ENCODE measurements at regions not wholly inside any gene's neighbourhood (a gene's known extent, or its start where the extent isn't known, plus 50 kb on each side); places are given as distances from the start of the nearest gene placed in this dataset.

DNA sequence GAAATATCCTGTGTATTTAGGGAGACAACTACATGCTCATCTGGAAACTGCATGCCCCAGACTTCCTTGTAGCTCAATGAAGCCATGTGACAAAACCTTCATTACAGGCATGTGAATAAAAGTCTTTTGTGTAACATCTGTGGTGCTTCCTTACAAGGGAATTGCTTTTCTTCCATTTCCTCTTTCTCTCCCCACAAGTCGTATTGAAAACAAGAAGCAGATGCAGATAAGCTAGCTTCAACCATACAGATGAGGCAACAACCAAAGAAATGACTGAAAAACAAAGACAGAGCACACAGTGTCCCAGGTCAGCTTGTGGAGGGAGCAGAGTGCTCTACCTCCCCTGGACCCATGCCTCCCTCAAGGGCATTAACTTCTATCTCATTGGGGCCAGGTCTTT lies 115.8 kb upstream of the INPP4B start:
- H3K27ac ChIP-seq: peak overlapping the region in 2 of 10 donors; percentile 7 to 51
- H3K36me3 ChIP-seq: no peaks in the 10 kb centered on the region
- DNase-seq: no peak
- TF ChIP-seq, protein P1, sequence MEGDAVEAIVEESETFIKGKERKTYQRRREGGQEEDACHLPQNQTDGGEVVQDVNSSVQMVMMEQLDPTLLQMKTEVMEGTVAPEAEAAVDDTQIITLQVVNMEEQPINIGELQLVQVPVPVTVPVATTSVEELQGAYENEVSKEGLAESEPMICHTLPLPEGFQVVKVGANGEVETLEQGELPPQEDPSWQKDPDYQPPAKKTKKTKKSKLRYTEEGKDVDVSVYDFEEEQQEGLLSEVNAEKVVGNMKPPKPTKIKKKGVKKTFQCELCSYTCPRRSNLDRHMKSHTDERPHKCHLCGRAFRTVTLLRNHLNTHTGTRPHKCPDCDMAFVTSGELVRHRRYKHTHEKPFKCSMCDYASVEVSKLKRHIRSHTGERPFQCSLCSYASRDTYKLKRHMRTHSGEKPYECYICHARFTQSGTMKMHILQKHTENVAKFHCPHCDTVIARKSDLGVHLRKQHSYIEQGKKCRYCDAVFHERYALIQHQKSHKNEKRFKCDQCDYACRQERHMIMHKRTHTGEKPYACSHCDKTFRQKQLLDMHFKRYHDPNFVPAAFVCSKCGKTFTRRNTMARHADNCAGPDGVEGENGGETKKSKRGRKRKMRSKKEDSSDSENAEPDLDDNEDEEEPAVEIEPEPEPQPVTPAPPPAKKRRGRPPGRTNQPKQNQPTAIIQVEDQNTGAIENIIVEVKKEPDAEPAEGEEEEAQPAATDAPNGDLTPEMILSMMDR (IDR thresholded peaks at IDR 0.05): no peak
- peak in 7 of 8 donors; percentile 33 to 95 (median 67) for ATAC-seq
- H3K9me3 ChIP-seq: no peaks in the 10 kb centered on the region
- intact Hi-C loops (cut with DNase I): no loop called here
- no peaks in the 10 kb centered on the region for H3K27me3 ChIP-seq
- H3K4me3 ChIP-seq: no peak overlapping the region
- 23 to 43% methylated on average over 1 of the region's 1 CpG for WGBS, 2 donors
- peaks cover 0 to 26% (median 20%) of the 10 kb centered on the region in 9 donors for H3K4me1 ChIP-seq

DNA sequence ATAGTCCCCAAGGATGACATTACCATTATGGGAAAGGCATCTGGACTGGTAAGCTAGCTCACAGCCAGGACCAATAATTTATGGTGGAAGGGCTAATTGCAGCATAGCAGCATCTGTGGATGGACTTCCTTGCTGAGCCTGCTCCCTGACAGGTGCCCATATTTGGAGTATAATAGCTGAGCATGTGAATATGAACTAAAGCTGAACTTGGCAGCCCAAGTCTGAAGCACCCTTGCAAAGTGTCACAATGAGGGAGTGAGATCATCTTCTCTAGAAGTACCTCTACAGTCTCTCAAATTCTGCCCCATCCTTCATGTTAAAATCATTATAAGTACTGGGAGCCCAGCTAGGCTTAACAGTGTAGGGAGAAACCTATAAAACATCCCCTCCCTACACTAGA lies 128.2 kb upstream of the INPP4B start:
- DNase-seq (no peak), ATAC-seq (peak in 3 of 8 donors; percentile 24 to 72 (median 62))
- no peaks in the 10 kb centered on the region for H3K4me1 ChIP-seq
- H3K27ac ChIP-seq: no peak overlapping the region
- intact Hi-C loops (cut with DNase I): no loop called here
- H3K4me3 ChIP-seq: no peak overlapping the region
- TF ChIP-seq, protein P1 (IDR thresholded peaks at IDR 0.05): no peak
- no peaks in the 10 kb centered on the region for H3K9me3 ChIP-seq
- H3K27me3 ChIP-seq: no peaks in the 10 kb centered on the region
- no peaks in the 10 kb centered on the region for H3K36me3 ChIP-seq

DNA sequence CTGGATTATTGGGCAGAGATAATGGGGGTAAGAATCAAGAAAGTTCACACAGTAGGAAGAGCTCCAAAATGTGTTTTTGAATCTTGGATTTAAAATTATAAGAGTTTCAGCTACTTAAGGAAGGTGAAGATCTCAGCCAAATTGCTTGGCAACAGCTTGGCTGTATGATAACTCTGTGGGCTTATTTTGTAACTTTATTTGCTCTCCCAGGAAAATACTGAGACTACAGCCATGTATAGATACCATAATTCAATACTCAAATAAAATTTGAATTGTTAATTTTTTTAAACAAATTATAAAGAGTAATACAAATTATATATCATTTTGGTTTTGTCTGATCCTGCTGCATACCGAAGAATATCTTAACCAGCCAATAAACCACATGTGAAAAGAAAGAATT lies 129.5 kb upstream of the INPP4B start:
- WGBS, 2 donors: 45 to 54% methylated on average over 1 of the region's 1 CpG

DNA sequence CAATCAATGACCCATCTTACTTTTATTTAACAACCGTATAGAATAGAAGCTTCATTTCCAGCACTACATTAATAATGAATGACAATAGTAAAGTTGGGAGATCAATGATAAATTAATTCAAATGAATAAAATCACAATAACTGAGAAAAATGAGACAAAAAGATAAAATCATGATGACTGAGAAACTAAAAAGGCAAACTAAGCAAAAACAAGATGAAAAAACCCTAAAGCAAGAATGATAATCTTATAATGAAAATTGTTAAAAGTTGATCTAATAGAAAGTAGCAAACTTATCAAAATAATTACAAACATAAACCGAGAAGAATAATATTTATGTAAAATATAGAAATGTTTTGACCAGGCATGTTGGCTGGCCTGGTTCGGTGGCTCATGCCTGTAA lies 130.4 kb upstream of the INPP4B start:
- no peaks in the 10 kb centered on the region for H3K9me3 ChIP-seq
- ATAC-seq (no peak), DNase-seq (no peak)
- TF ChIP-seq, protein P1 (IDR thresholded peaks at IDR 0.05): no peak
- 71 to 88% methylated on average over 3 of the region's 3 CpGs for WGBS, 2 donors
- no peaks in the 10 kb centered on the region for H3K36me3 ChIP-seq
- no peaks in the 10 kb centered on the region for H3K4me1 ChIP-seq
- intact Hi-C loops (cut with DNase I): no loop called here
- H3K27ac ChIP-seq: no peak overlapping the region
- no peak overlapping the region for H3K4me3 ChIP-seq
- no peaks in the 10 kb centered on the region for H3K27me3 ChIP-seq

More for the DNA sequence above, 129.5 kb upstream of the INPP4B start:
- intact Hi-C loops (cut with DNase I): no loop called here
- ATAC-seq (no peak), DNase-seq (no peak)
- no peaks in the 10 kb centered on the region for H3K36me3 ChIP-seq
- no peaks in the 10 kb centered on the region for H3K27me3 ChIP-seq
- TF ChIP-seq, protein P1 (IDR thresholded peaks at IDR 0.05): no peak
- H3K27ac ChIP-seq: no peak overlapping the region
- H3K4me1 ChIP-seq: no peaks in the 10 kb centered on the region
- H3K9me3 ChIP-seq: no peaks in the 10 kb centered on the region
- H3K4me3 ChIP-seq: no peak overlapping the region

DNA sequence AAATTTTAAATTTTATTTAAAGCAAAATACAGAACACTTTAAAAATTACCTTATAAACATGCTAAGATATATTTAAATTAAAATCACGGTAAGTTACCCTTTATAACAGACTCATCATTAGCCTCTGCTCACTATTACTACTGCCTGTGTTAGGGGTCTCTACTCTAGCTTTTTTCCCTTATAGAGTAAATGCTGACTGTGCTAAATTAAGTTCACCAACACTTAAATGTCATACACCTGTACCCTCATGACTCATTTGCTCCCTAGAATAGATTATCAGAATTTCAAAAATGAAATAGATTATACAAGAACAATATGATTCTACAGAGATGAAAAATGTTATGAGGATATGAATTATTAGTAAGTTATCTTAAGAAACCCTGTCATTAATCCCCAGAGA lies 131.1 kb upstream of the INPP4B start:
- intact Hi-C loops (cut with DNase I): no loop called here
- no peak for ATAC-seq

More for the DNA sequence above, 131.1 kb upstream of the INPP4B start:
- Histone ChIP-seq H3K27me3 (no peaks in the 10 kb centered on the region), H3K4me3 (no peak overlapping the region), H3K9me3 (no peaks in the 10 kb centered on the region), H3K27ac (no peak overlapping the region), H3K36me3 (no peaks in the 10 kb centered on the region), H3K4me1 (no peaks in the 10 kb centered on the region)
- TF ChIP-seq, protein P1 (IDR thresholded peaks at IDR 0.05): no peak
- WGBS, 2 donors: 96 to 97% methylated on average over 1 of the region's 1 CpG
- DNase-seq: no peak
